ENCODE measurements at regions not wholly inside any gene's neighbourhood (a gene's known extent, or its start where the extent isn't known, plus 50 kb on each side); places are given as distances from the start of the nearest gene placed in this dataset.

DNA sequence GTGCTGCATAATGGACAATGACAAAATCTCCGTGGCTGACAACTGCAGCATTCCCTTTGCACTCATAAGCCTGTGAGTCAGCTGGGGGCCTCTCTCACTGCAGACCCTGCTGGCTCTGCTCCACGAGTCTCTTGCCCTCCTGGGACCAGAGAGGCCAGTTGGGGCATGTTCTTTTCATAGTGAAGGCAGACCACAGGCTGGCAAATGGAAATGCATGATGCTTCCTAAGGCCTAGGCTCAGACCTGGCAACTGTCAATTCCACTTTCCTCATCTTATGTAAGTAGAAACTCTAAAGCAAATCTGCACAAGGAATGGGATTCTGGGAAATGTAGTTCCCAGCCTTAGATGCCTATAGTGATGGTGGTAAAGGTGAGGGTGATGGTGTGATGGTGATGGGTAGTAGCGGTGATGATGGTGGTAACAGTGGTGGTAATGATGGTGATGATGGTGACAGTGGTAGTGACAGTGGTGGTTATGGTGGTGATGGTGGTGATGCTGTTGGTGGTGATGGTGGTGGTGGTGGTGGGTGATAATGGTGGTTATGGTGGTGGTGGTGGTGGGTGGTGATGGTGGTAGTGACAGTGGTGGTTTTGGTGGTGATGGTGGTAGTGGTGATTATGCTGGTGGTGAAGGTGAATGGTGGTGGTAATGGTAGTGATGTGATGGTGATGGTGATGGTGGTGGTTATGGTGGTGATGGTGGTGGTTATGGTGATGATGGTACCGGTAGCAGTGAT, 185.8 kb upstream of the ARL4C start:
- TF ChIP-seq, protein P1, sequence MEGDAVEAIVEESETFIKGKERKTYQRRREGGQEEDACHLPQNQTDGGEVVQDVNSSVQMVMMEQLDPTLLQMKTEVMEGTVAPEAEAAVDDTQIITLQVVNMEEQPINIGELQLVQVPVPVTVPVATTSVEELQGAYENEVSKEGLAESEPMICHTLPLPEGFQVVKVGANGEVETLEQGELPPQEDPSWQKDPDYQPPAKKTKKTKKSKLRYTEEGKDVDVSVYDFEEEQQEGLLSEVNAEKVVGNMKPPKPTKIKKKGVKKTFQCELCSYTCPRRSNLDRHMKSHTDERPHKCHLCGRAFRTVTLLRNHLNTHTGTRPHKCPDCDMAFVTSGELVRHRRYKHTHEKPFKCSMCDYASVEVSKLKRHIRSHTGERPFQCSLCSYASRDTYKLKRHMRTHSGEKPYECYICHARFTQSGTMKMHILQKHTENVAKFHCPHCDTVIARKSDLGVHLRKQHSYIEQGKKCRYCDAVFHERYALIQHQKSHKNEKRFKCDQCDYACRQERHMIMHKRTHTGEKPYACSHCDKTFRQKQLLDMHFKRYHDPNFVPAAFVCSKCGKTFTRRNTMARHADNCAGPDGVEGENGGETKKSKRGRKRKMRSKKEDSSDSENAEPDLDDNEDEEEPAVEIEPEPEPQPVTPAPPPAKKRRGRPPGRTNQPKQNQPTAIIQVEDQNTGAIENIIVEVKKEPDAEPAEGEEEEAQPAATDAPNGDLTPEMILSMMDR (IDR thresholded peaks at IDR 0.05): peak in 1 of 3 donors; percentile 11
- TF ChIP-seq POLR2A (IDR thresholded peaks at IDR 0.05): no peak

All from lower leg skin (tissue), 3 donors.